Heart left ventricle (tissue), 16 donors: ENCODE measurements at regions not wholly inside any gene's neighbourhood (a gene's known extent, or its start where the extent isn't known, plus 50 kb on each side); places are given as distances from the start of the nearest gene placed in this dataset.
A peak's percentile ranks its signal among the peaks of the same experiment; 100 is the strongest.

Experiments
- ATAC-seq, 4 donors: fragments of 200-7000 bp; cut with Tn5 transposase; one replicate each; pipeline ENCODE4 v1.9.1; 2020 to 2022; ENCODE audit warnings: moderate library complexity in 4 of 4, mild to moderate bottlenecking in 3 of 4, moderate number of reproducible peaks in 1 of 4
- DNase-seq, 5 donors: peaks; one replicate each; pipeline ENCODE4 v3.0.0-alpha.2; 2020
- H3K27ac ChIP-seq, 12 donors: fragments of 200-600 bp; sonication (generic) in 4 of 12; one replicate each; pipeline versions ENCODE4 v1.5.0 to v1.8.0; 2016 to 2022; ENCODE audit warnings: mild to moderate bottlenecking in 2 of 12
- H3K27me3 ChIP-seq, 9 donors: fragments of 200-600 bp; sonication (generic) in 2 of 9; one replicate each; pipeline versions ENCODE4 v1.5.1 to v1.8.0; 2016 to 2022; ENCODE audit warnings: mild to moderate bottlenecking in 3 of 9
- H3K36me3 ChIP-seq, 9 donors: fragments of 200-600 bp; sonication (generic) in 2 of 9; one replicate each; pipeline versions ENCODE4 v1.5.0 to v1.8.0; 2018 to 2022; ENCODE audit warnings: mild to moderate bottlenecking in 2 of 9
- H3K4me1 ChIP-seq, 12 donors: fragments of 200-600 bp; sonication (generic) in 4 of 12; one replicate each; pipeline versions ENCODE4 v1.5.0 to v1.8.0; 2016 to 2022; ENCODE audit warnings: mild to moderate bottlenecking in 3 of 12
- H3K4me3 ChIP-seq, 12 donors: fragments of 200-600 bp; sonication (generic) in 4 of 12; one replicate each; pipeline versions ENCODE4 v1.5.0 to v1.8.0; 2017 to 2022; ENCODE audit warnings: mild to moderate bottlenecking in 9 of 12, moderate library complexity in 4 of 12
- H3K9me3 ChIP-seq, 12 donors: fragments of 200-600 bp; sonication (generic) in 4 of 12; one replicate each; pipeline versions ENCODE4 v1.5.0 to v1.8.0; 2016 to 2022; ENCODE audit warnings: mild to moderate bottlenecking in 1 of 12
- POLR2A ChIP-seq, 2 donors: fragments of 450-650 bp; IDR thresholded peaks; one replicate each; pipeline ENCODE4 v1.6.1; 2017; ENCODE audit warnings: antibody characterized with exemption in 2 of 2, mild to moderate bottlenecking in 2 of 2, moderate library complexity in 2 of 2
- WGBS, 4 donors: extraction: QIAGEN DNeasy Blood & Tissue Kit in 2 of 4; methylation state at CpG; one replicate each; pipeline versions ENCODE4 v1.1.5 to v1.1.7; 2013 to 2018; 5-methylcytosine and 5-hydroxymethylcytosine counted together
- intact Hi-C, 10 donors: fragments of 100-400 bp; cut with DNase I; formaldehyde crosslinking; loops; one replicate each; pipeline versions ENCODE4 v1.11.1 to v1.14.2; 2022
- TF ChIP-seq, protein P1 (sequence below), 12 donors: fragments of 200-600 bp; sonication (generic) in 4 of 12; IDR thresholded peaks; one replicate each; pipeline versions ENCODE4 v1.5.0 to v1.8.0; 2018 to 2022; ENCODE audit warnings: antibody characterized with exemption in 12 of 12, mild to moderate bottlenecking in 5 of 12
- donor health status: ischemic (EF 13 %, LVEDD 7.1; RV severe dilation, severe dysfunction).
- donor health status: healthy with polysubstance abuse.
- donor health status: DM: no; HTN: yes; CAD: no.
- donor health status: DM: no; HTN: no; CAD: no.
- donor health status: ischemic (EF 25% LVEDD 6.9; RV normal size, moderate dysfunction).
- donor health status: ischemic (EF 25% LVEDD 5.7; RV mildly dilated, moderate dysfunction).
- donor health status: healthy.
- donor health status: DM: yes; HTN: yes; CAD: no.
- donor health status: ischemic (EF 35%, LVEDD 5.7; RV mildly dilated, moderate dysfunction).
- donor health status: nonischemic (EF 11% LVEDD 7.7; RV severe dilation, severe dysfunction).
- donor health status: DM: yes; HTN: yes; CAD: no.
- donor health status: PGD.
- donor health status: ischemic (EF 29% LVEDD 5.4; RV normal size, mild dysfunction).
- donor health status: nonischemic (EF 23%, LVEDD 6.1; RV moderate dilation, normal function).

DNA sequence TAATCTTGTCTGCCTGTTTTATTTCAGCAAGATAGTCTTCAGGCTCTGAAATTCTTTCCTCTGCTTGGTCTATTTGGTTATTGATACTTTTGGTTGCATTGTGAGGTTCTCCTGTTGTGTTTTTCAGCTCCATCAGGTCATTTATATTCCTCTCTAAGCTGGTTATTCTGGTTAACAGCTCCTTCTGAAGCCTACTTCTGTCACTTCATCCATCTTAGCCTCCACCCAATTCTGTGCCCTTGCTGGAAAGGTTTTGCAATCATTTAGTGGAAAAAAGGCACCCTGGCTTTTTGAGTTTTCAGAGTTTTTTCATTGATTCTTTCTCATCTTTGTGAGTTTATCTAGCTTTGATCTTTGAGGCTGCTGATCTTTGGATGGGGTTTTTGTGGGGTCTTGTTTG, 647.7 kb downstream of the SPRY1 start:
- Histone ChIP-seq H3K27ac (no peak overlapping the region), H3K9me3 (peaks cover 0 to 17% (median 0%) of the 10 kb centered on the region in 12 donors), H3K36me3 (no peaks in the 10 kb centered on the region), H3K4me3 (no peak overlapping the region), H3K4me1 (no peaks in the 10 kb centered on the region), H3K27me3 (no peaks in the 10 kb centered on the region)
- no peak for DNase-seq
- TF ChIP-seq, protein P1, sequence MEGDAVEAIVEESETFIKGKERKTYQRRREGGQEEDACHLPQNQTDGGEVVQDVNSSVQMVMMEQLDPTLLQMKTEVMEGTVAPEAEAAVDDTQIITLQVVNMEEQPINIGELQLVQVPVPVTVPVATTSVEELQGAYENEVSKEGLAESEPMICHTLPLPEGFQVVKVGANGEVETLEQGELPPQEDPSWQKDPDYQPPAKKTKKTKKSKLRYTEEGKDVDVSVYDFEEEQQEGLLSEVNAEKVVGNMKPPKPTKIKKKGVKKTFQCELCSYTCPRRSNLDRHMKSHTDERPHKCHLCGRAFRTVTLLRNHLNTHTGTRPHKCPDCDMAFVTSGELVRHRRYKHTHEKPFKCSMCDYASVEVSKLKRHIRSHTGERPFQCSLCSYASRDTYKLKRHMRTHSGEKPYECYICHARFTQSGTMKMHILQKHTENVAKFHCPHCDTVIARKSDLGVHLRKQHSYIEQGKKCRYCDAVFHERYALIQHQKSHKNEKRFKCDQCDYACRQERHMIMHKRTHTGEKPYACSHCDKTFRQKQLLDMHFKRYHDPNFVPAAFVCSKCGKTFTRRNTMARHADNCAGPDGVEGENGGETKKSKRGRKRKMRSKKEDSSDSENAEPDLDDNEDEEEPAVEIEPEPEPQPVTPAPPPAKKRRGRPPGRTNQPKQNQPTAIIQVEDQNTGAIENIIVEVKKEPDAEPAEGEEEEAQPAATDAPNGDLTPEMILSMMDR (IDR thresholded peaks at IDR 0.05) = no peak
- TF ChIP-seq POLR2A (IDR thresholded peaks at IDR 0.05) = no peak
- intact Hi-C loops = no loop called here
- no peak for ATAC-seq

DNA sequence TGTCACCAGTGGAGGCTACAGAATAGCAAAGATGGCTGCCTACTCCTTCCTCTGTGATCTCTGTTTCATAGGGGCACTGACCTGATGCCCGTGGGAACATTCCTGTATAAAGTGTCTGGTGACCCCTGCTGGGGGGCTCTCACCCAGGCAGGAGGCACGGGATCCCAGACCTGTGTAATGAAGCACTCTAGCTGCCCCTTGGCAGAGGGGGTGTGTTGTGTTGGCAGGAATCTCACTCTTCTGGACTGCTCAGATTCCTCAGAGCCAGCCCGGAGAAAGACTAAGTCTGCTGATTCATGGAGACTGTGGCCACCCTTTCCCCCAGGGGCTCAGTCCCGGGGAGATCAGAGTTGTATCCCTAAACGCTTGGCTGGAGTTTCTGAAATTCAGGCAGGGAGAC, 648.3 kb downstream of the SPRY1 start:
- Histone ChIP-seq H3K4me3 (no peak overlapping the region), H3K36me3 (no peaks in the 10 kb centered on the region), H3K9me3 (peaks cover 0 to 14% (median 0%) of the 10 kb centered on the region in 12 donors), H3K27ac (no peak overlapping the region), H3K4me1 (no peaks in the 10 kb centered on the region), H3K27me3 (no peaks in the 10 kb centered on the region)
- DNase-seq (no peak), ATAC-seq (no peak)
- intact Hi-C loops = no loop called here
- TF ChIP-seq, protein P1 (IDR thresholded peaks at IDR 0.05) = no peak
- no peak for TF ChIP-seq POLR2A (IDR thresholded peaks at IDR 0.05)
- WGBS, 4 donors = 91 to 100% (median 94%) methylated on average over 3 to 5 of the region's 5 CpGs

DNA sequence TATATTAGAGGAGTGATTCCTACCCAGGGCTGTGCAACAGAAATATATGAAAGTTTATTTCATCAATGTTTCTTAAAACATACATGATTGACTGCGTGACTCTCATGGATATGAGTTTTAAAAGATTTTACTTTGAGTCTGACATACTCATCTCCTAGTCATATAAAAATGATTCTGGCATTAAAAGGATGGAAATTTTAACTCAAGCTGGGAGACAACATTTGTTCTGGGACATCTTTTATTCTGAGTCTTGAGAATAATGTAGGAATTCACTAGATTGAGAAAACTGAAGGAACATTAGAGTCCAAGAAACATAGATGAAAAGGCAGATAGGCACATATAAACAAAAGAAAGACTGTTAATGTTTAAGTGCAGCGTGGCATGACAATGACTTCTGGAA, 649.6 kb downstream of the SPRY1 start:
- 95 to 97% (median 96%) methylated on average over 2 of the region's 2 CpGs for WGBS, 4 donors

DNA sequence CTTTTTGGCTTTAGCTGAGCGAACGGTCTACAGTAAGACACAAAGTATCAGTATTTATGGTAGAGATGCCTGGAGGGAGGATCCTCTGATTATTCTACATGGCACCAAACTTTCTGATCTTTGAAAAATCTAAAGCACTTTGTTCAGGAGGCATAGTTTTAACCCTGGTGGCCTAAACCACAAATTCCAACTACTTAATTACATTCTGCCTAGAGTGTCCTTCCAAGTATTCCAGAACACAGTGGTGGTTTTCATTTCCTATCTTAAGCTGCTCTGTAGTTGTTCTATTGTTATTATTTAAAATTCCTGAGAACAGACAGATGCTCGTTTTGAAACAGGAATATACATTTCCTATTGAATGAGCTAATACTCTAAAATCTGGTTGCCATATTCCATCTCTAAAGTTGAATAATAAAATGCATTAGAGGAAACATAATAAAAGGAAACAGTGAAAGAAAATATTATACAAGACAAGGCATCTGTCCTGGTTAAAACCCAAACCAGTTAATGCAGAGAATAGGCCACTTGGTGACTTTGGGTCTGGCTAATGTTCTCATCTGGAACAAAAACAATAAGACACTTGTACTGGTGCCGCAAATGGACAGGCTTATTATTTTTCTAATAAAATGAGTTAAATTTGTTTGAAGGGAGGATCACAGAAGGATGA, 657.4 kb downstream of the SPRY1 start:
- Histone ChIP-seq H3K4me1 (no peaks in the 10 kb centered on the region), H3K36me3 (no peaks in the 10 kb centered on the region), H3K27me3 (no peaks in the 10 kb centered on the region), H3K27ac (peak overlapping the region in 2 of 12 donors; percentile 4 to 55), H3K9me3 (peaks cover 0 to 21% (median 2%) of the 10 kb centered on the region in 12 donors), H3K4me3 (no peak overlapping the region)
- TF ChIP-seq POLR2A (IDR thresholded peaks at IDR 0.05) = no peak
- TF ChIP-seq, protein P1 (IDR thresholded peaks at IDR 0.05) = no peak
- DNase-seq (no peak), ATAC-seq (no peak)
- intact Hi-C loops = loop anchor here in 1 of 10 donors (10.0 kb wide), 1 partner anchor 69 kb away; no protein-coding TSS in a partner anchor
- 86 to 92% (median 88%) methylated on average over 4 of the region's 4 CpGs for WGBS, 4 donors

More for the DNA sequence above, 649.6 kb downstream of the SPRY1 start:
- no peaks in the 10 kb centered on the region for H3K4me1 ChIP-seq
- intact Hi-C loops = no loop called here
- TF ChIP-seq, protein P1 (IDR thresholded peaks at IDR 0.05) = no peak
- no peak for TF ChIP-seq POLR2A (IDR thresholded peaks at IDR 0.05)
- H3K27ac ChIP-seq = no peak overlapping the region
- H3K36me3 ChIP-seq = no peaks in the 10 kb centered on the region
- no peaks in the 10 kb centered on the region for H3K27me3 ChIP-seq
- H3K4me3 ChIP-seq = no peak overlapping the region
- ATAC-seq = no peak
- no peak for DNase-seq
- peaks cover 0 to 13% (median 0%) of the 10 kb centered on the region in 12 donors for H3K9me3 ChIP-seq
